ENCODE measurements at regions not wholly inside any gene's neighbourhood (a gene's known extent, or its start where the extent isn't known, plus 50 kb on each side); places are given as distances from the start of the nearest gene placed in this dataset.

GRCh38 chr15:93158097-93158900 is 69.3 kb upstream of the RGMA start:
- TF ChIP-seq CTCF (IDR thresholded peaks at IDR 0.05) (no peak), POLR2A (IDR thresholded peaks at IDR 0.05) (no peak)

Measured in testis (tissue), 2 donors.